H54 (cell line): ENCODE measurements at regions not wholly inside any gene's neighbourhood (a gene's known extent, or its start where the extent isn't known, plus 50 kb on each side); places are given as distances from the start of the nearest gene placed in this dataset.

ENCODE experiments used
- DNase-seq: peaks from one replicate; pipeline ENCODE4 v3.0.0; 2011; ENCODE audit warnings: low spot score, mixed read lengths; ENCODE audit not compliant: insufficient read length
- FAIRE-seq: peaks from 3 replicates; lab custom pipeline; 2011; peaks lifted over from hg19 to GRCh38; lab: Jason Lieb, UNC
- POLR2A ChIP-seq: IDR thresholded peaks from 2 replicates; pipeline ENCODE4 v1.6.1; 2011; ENCODE audit warnings: low read depth, mild to moderate bottlenecking, low read length

DNA sequence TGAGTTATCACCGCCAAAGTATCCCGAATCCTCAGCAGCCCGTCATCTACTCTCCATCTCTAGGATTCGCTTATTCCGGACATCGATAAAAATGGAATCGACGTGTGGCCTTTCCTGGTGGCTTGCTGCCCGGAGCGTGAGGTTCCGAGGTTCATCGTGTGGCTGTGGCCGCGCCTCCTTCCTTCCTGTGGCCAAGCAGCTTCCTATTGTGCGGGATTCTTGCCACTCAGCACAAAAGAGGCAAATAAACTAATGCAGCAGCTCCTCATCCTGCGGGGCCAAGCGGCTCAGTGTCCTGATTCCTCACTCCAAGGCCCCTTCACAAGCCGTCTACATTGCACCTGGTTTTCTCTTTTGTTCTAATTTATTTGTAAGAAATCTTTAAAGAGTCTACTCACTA, 800.9 kb downstream of the CDH9 start:
- FAIRE-seq (no peak), DNase-seq (no peak)
- no peak for TF ChIP-seq POLR2A

GRCh38 chr5:26236936-26237335, 801.5 kb downstream of the CDH9 start:
- TF ChIP-seq POLR2A = no peak
- no peak for DNase-seq
- no peak for FAIRE-seq

DNA sequence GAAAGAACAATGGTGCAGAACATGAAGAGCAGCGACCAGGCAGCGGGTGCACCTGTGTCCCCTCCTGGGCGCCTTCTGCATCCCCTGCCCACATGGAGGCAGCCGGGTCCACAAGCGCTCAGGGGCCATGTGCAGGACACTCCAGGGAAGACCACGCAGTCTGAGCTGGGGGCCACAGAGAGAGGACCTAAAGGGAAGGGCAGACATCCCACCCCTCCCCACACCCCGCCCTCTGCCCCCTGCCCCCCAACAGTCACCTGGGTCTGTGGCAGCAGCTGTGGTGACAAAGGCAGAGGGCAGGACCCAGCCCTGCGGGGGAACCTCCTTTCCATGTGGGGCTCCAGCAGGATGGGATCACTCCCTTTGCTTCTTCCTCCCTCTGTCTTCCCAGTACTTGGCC, 805.7 kb downstream of the CDH9 start:
- no peak for FAIRE-seq
- DNase-seq = no peak
- TF ChIP-seq POLR2A = no peak

GRCh38 chr5:26231316-26231715, 807.1 kb downstream of the CDH9 start:
- DNase-seq = no peak
- TF ChIP-seq POLR2A = no peak
- no peak for FAIRE-seq

DNA sequence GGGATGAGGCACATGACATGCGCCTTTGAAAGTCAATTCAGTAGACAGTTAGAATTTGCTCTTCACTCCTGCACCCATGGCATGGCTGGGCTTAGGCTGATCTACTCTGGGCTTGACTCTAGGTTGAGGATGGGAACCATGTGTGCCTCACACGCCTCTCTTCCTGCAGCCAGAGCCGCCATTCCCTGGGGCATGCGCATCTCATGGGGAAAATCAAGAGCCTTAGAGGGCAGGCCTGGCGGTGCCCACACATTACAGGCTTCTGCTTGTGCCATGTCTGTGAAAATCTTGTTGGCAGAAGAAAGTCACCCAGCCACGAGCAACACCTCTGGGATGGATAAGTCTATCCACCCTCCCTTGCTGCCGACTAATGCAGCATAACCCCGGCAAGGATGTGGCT, 808.5 kb downstream of the CDH9 start:
- no peak for DNase-seq
- no peak for TF ChIP-seq POLR2A
- no peak for FAIRE-seq

DNA sequence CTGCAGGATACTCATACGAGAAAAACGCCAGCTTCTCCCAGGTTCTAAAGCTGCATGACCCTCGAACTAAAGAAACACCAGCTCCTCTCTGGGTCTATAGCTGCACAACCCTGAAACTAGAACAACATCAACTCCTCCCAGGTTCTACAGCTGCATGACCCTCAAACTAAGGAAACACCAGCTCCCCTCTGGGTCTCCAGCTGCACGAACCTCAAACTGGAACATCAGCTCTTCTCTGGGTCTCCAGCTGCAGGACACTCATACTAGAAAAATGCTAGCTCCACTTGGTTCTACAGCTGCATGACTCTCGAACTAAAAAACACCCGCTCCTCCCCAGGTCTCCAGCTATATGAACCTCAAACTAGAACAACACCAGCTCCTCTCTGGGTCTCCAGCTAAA, 811.1 kb downstream of the CDH9 start:
- DNase-seq (no peak), FAIRE-seq (no peak)
- TF ChIP-seq POLR2A = no peak

DNA sequence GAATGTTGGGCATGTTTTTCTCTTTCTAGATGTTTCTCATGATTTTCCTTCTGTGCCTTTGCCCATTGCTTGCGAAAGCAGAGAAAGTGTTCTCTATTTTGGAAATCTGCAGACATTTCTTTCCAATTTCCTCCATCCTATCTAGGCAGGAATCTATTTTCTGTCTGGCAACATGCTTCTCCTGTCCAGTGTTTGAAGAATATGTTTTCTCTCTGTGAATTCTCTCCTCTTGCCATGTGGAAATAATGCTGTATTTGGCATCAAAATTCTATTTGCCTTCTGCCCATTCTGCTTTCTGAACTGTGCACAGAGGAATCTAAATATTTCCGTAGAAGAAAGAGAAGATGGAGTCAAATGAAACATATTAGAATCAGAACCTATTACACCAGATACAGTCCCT, 833.3 kb downstream of the CDH9 start:
- TF ChIP-seq POLR2A = no peak
- DNase-seq = no peak
- FAIRE-seq = no peak

DNA sequence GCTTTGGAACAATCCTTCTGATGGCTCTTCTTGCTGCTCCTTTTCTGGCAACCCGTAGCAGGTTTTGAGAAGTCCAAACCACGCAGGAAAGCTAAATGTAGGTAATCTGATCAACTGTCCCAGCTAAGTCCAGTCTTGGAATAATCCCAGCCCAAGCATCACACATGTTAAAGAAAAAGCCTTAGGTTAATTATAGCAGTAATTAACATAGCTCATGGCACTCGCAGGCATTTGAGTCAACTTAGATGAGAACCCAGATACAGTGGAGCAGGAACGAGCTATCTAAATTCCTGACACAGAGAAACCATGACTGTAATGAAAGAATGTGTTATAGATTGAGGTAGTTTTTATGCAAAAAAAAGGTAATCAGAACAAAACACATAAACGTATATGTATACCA, 844.8 kb downstream of the CDH9 start:
- no peak for TF ChIP-seq POLR2A
- FAIRE-seq = no peak
- DNase-seq = no peak

GRCh38 chr5:26192486-26192885, 845.9 kb downstream of the CDH9 start:
- no peak for TF ChIP-seq POLR2A
- DNase-seq = peak; percentile 2
- FAIRE-seq = peak; percentile 83

DNA sequence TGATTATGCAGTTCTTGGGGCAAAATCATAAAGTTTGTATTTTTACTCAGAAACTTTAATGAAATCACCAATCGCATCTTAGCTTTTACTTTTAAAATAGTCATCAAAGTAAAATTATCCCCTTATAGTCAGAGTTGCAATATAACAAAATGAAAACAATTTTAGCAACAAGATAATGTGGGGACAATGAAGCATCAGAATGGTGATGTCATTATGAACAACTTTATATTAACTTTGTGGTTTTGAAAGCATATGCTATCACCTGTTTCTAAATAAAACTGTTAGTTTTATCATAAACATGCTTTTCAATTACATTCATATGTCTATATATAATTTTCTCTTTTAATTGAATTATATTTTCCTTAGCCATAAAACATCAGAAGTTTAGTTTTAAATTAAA, 856.8 kb downstream of the CDH9 start:
- DNase-seq (no peak), FAIRE-seq (no peak)
- TF ChIP-seq POLR2A = no peak

DNA sequence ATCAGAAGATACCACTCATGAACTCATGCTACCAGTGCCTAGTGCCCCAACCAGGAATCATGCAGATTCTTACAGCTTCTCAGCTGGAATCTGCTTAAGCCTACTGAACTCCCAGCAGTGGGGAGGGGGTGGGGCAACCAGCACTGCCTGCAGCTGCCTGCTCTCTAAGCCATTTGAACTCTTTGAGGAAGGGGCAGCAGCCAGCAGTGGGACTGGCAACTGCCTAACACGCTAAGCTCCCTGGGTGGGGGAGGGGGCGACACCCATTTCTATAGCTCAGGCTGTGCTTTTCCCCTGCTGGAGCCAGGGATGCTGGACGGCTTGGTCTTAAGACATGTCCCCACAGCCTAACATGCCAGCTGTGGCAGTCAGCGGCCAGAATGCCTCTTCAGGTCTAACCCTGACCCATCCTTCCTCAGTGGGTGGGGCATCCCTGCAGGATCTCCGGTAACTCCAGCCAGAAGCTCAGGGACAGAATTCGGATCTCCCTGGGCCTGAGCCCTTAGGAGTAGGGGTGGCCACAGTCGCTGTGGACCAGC, 889.7 kb downstream of the CDH9 start:
- TF ChIP-seq POLR2A = no peak
- no peak for DNase-seq
- no peak for FAIRE-seq

DNA sequence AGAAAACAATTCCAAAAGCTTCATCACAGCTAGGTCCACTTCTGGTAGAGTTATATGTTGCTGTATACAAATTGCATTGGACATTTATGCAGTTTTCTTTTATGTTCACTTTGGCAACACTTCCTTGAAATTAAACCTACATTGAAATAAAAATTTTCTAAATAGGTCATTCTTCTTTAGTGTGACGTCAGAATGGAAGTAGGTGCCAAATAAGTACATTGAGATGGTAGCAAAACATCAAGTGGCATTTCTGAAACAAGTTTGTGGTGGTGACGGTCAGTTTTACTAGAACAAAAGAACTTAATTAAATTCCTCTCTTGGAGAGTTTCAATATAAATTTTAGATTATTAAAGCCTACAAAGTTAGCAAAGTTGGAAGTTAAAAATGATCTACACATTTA, 895.1 kb downstream of the CDH9 start:
- FAIRE-seq (no peak), DNase-seq (no peak)
- no peak for TF ChIP-seq POLR2A

GRCh38 chr5:26121338-26121737, 917.0 kb downstream of the CDH9 start:
- DNase-seq = no peak
- FAIRE-seq = no peak

DNA sequence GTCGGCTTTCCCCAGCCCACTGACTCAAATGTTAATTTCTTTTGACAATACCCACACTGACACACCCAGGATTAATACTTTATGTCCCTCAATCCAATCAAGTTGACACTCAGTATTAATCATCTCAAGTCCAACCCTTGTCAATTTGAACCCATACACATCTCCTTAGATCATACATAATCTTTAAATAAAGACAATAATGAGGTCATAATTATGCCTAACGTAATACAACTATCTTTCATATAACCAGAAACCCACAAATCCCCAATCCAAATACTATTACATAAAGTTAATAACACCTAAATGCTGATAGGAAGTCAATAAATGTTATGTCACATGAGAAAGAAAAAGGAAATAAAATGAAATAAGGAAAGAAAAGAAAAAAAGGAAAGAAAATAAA, 934.2 kb downstream of the CDH9 start:
- no peak for FAIRE-seq
- DNase-seq = no peak
- no peak for TF ChIP-seq POLR2A

More at GRCh38 chr5:26121338-26121737, 917.0 kb downstream of the CDH9 start:
- TF ChIP-seq POLR2A = no peak

DNA sequence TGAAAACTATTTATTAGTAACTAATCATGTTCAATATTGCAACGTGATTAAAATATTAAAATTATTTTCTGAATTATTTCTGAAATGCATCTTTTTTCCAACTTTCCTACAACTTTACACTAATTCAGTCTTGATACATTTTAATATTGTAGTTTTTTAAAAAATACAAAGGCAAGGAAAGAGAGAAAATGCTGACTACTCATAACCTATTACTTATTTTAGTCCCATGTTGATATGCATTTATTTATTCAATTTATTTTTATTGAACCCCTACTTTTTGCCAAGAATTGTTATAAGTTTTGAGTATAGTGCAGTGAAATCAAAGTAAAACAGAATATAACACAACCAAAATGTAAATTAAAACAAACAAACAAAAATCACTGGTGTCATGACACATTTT, 978.2 kb downstream of the CDH9 start:
- no peak for DNase-seq
- TF ChIP-seq POLR2A = no peak
- no peak for FAIRE-seq

GRCh38 chr5:26054594-26054993, 983.8 kb downstream of the CDH9 start:
- DNase-seq = no peak
- FAIRE-seq = no peak
- TF ChIP-seq POLR2A = no peak
